NCI-H524 (cell line): ENCODE measurements at regions not wholly inside any gene's neighbourhood (a gene's known extent, or its start where the extent isn't known, plus 50 kb on each side); places are given as distances from the start of the nearest gene placed in this dataset.
"Not testable (repeated sequence)": the region's sequence is repeated elsewhere in the genome, so short reads cannot be mapped to it uniquely, and the experiment has no call there.

ENCODE experiments used
- DNase-seq, 2 experiments: peaks; one replicate each; lab custom pipeline; 2025; lab: John Stamatoyannopoulos, UW

DNA sequence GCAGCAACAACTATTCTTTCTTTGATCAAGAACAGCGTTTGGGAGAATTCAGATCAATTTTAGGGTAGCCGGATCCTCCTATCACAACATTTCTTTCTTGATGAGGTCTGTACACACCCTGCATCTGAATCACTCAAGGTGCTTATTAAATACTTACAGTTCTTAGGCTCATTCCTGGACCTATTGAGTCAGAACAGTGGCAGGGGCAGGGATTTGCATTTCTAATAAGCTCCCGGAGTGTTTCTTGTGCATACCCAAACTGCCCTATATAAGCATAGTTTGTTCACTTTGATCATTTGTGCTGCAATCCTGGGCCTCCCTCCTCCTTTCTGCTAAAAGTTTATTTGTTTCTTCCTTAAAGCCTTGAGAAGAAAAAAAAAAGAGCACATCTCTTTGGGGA lies 80.5 kb upstream of the RPH3A start:
- DNase-seq, result no peak

DNA sequence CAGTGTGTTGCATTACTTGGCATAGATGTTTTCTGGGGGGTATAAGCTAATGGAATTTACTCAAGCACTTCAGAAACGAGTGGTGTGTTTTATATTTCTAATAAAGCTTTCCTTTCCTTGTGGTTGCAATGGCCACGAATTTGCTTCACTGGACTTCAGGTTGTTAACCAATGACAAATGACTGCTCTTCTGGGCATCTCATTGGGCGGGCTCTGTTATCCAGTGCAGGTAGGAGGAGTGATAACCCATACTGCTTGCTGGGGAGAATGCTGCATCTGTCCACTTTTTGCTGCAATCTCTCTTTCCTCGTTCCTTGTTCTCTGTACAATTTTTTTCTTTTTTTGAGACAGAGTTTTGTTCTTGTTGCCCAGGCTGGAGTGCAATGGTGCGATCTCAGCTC lies 80.0 kb upstream of the RPH3A start:
- no peak for DNase-seq

DNA sequence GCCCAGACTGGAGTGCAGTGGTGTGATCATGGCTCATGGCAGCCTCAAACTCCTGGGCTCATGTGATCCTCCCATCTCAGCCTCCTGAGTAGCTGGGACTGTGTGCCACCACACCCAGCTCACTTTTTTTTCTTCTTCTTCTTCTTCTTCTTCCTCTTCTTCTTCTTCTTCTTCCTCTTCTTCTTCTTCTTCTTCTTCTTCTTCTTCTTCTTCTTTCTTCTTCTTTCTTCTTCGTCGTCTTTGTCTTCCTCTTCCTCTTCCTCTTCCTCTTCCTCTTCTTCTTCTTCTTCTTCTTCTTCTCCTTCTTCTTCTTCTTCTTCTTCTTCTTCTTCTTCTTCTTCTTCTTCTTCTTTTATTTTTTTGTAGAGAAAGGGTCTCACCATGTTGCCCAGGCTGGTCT lies 78.8 kb upstream of the RPH3A start:
- DNase-seq, result not testable (repeated sequence)

DNA sequence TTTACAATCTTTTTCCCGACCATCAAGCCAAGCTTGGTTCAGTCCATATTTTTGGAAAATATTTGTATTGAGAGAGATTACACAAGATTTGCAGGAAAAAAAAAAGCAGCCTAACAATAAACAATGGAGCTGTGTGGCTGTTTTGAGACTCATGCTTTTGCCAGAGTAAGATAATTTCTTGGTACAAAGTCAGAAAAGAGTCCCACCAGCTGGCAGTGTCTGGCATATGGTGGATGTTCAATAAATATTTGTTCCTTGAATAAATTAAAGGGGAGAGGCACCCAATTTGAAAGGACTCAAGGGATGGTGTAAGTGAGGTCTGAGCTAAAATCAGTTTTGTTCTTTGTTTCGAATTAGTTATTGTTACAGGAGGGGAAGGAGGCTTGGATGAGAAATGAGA lies 78.1 kb upstream of the RPH3A start:
- DNase-seq, result peak in 1 of 2 experiments; percentile 4

DNA sequence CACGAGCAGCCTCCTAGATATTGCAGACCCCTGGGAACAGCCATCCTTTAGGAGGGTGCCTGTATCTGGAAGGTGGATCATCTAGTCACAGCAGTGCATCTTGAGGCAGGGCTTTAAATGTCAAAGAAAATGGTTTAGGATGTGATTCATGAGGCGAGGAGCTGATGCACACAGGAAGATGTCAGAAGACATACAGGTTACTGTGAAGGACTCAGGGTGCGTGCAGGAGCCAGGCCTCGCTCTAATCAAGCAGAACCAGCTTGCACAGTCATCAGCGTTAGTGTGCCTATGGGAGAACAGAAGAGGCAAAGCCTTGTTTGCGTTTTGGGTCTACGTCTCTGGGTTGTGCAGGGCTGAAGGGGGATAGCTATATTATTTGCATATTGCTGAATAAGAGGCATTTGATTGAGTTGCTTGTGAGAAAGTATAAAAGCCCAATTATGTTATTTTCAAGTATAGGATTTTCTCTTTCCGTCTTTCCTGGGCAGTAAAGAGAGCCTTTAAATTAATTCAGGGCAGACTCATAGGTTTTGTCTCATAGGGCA lies 77.3 kb upstream of the RPH3A start:
- no peak for DNase-seq

DNA sequence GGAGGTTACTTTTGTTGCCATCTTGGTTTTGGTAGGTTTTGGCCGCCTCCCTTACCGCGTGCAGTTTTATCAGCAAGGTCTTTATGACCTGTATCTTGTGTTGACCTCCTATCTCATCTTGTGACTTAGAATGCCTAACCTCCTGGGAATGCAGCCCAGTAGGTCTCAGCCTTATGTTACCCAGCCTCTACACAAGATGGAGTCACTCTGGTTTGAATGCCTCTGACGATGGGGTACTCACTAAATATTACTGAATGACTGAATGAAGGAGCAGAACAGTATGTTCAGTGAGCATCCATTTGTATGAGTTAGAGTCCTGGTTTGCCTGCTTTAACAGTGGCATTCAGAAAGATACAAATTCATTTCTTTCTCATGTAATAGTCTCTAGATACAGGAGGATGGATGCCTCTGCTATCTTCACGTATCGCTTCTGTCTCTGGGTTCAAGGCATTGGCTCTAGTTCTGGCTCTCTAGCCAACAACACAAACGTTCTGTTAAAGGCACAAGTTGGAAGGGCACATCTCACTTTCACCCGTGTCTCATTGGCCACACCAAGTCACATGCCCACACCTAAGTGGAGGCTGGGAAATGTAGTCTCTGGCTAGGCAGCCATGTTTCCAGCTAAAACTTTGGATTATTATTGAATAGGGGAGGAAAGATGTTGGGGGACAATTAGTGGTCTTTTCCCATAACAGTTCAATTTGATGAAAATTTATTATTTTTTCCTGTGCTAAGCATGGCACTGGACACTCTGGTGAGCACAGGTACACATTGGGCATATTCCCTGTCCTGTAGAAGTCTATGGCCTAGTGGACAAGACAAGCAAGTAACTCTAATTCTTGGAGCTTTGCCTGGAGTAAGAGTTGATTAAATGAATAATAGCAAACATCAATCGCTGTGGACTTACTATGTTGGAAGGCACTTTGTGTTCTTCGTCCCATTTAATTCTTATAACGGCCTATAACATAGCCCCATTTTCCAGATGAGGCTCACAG lies 75.2 kb upstream of the RPH3A start:
- peak; percentile 14 to 31 for DNase-seq

DNA sequence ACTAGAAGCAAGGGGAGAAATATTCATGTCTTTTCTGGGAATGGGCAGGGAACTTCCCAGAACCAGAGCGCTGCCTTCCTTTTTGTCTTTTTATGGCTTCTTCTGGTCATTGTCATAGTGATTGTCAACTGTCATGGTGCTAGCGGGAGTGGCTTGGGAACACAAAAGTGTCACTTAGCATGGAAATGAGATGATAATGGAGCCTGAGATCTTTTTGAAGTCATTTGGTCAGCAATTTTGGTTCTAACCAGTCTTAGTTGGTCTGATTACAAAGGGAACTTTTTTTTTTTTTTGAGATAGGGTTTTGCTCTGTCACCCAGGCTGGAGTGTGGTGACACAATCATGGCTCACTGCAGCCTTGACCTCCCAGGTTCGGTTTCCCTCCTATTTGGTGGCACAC lies 62.7 kb upstream of the RPH3A start:
- DNase-seq, result no peak

DNA sequence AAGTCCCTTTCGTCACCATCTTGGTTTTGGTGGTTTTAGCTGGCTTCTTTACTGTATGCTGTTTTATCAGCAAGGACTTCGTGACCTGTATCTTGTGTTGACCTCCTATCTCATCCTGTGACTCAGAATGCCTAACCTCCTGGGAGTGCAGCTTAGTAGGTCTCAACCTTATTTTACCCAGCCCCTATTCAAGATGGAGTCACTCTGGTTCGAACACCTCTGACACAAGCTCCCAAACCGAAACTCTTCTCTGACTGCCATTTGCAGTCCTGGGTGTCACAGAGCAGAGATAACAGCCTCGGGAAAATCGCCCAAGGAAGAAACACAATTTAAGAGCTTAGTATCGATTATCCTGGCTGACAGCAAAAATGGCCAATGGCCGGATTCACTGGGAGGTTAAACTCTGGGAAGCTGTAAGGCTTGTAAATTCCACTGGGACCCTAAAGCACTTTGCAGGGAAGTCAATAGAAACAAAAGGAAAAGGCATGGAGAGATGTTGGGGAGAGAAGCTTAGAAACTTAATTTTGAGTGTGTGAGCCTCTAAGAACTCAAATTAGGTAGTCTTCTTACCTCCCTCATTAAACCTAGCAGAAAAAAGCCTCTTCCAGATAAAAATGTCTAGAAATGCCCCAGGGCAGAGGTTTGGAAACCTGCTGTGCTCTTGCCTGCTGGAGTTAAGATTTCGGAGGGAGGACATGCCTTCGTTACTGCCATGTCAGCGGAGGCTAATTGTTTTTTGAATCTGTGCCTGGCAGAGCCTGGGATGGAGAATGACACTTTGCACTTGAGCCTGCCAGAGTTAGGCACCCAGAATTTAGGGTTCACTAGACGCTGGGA lies 56.5 kb upstream of the RPH3A start:
- DNase-seq, result no peak

DNA sequence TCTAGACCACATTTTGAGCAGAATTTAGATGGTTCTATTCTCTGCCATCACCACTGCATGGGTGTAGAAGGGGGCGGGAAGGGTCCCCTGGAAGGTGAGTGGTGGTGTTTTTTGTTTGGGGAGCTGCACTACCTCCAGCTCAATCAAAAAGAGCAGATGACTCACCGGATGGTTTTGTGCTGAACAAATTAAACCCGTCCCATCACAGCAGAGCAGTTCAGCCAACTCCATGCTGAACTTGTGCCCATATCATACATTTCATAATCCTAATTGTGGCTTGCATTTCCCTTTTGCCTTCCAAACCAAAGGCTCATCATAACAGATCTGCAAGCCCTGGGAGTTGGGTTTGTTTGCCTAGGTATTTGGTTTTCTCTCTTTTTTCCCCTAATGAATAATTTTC lies 53.0 kb upstream of the RPH3A start:
- DNase-seq, result no peak

DNA sequence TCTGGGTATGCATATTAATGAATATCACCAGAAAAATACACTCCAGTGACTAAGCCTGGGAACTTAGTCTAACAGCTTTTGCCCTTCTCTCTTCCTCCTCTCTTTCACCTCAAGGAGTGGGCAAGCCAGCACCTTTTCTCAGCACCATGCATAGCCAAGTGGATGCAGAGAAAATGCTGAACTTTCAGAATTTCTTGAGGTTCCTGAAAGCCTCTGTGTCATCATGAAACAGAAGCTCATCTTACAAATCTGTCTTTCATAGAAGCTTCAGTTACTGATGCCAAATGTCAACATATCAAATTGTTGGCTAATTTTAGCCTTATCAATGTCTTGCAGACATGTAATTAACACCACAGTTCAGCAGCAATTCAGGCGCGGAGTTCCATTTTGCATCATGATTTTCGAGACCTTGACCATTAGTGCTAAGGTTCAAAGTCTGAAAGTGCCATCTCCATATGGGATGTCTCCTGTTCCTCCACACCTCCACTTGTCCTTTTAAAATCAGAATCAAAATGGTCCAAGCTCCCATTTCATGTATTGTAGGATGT lies 51.1 kb upstream of the RPH3A start:
- no peak for DNase-seq

DNA sequence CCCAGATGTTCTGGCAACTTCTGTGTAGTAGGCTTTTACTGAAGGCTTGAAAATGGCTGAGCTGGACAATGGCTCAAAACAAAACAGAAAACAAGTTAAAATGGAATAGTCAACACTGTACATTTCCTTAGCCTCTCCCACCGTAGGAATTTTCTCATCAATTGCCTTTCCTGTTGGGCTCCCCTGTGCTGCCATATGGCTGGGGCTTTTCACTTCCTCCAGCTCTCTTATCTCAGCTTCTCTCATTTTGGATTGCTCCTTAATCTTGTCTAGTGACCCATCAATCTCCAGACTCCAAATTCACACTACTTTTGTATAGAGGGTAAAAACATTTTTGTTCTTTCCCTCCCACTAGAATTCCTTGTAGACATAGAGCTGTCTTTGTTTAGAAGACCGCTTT lies 50.4 kb upstream of the RPH3A start:
- DNase-seq, result no peak
